ENCODE measurements at regions not wholly inside any gene's neighbourhood (a gene's known extent, or its start where the extent isn't known, plus 50 kb on each side); places are given as distances from the start of the nearest gene placed in this dataset.

- TF ChIP-seq, protein P1, sequence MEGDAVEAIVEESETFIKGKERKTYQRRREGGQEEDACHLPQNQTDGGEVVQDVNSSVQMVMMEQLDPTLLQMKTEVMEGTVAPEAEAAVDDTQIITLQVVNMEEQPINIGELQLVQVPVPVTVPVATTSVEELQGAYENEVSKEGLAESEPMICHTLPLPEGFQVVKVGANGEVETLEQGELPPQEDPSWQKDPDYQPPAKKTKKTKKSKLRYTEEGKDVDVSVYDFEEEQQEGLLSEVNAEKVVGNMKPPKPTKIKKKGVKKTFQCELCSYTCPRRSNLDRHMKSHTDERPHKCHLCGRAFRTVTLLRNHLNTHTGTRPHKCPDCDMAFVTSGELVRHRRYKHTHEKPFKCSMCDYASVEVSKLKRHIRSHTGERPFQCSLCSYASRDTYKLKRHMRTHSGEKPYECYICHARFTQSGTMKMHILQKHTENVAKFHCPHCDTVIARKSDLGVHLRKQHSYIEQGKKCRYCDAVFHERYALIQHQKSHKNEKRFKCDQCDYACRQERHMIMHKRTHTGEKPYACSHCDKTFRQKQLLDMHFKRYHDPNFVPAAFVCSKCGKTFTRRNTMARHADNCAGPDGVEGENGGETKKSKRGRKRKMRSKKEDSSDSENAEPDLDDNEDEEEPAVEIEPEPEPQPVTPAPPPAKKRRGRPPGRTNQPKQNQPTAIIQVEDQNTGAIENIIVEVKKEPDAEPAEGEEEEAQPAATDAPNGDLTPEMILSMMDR (IDR thresholded peaks at IDR 0.05; ENCODE audit: low read depth, low read length, poor library complexity, severe bottlenecking): no peak
- no peak for TF ChIP-seq EZH2phosphoT487 (IDR thresholded peaks at IDR 0.05; ENCODE audit: borderline replicate concordance, low read length)
Observed at GRCh38 chr14:51368721-51369163, 128.7 kb downstream of the TMX1 start.

Measured in DOHH2 (cell line).